Memory B cell (primary cell): ENCODE measurements at regions not wholly inside any gene's neighbourhood (a gene's known extent, or its start where the extent isn't known, plus 50 kb on each side); places are given as distances from the start of the nearest gene placed in this dataset.

ENCODE experiments used
- ATAC-seq: fragments of 150-1000 bp; cut with Tn5 transposase; 2 replicates; pipeline ENCODE4 v1.10.0; 2021; ENCODE audit warnings: low read depth, mild to moderate bottlenecking, moderate library complexity
- DNase-seq, 2 donors: peaks; one replicate each; pipeline ENCODE4 v3.0.0; 2022; ENCODE audit warnings: low spot score in 2 of 2
- H3K27ac Mint-ChIP-seq: one replicate; pipeline ENCODE4 v1.8.0; 2022; ENCODE audit warnings: mild to moderate bottlenecking, moderate library complexity, mixed read lengths
- H3K27me3 Mint-ChIP-seq: one replicate; pipeline ENCODE4 v1.8.0; 2022; ENCODE audit warnings: mixed read lengths
- H3K36me3 Mint-ChIP-seq: one replicate; pipeline ENCODE4 v1.8.0; 2022; ENCODE audit warnings: mild to moderate bottlenecking, mixed read lengths
- H3K4me1 Mint-ChIP-seq: one replicate; pipeline ENCODE4 v1.8.0; 2022; ENCODE audit warnings: mixed read lengths
- H3K4me3 Mint-ChIP-seq: one replicate; pipeline ENCODE4 v1.8.0; 2022; ENCODE audit warnings: mild to moderate bottlenecking, moderate library complexity, mixed read lengths
- H3K9me3 Mint-ChIP-seq: one replicate; pipeline ENCODE4 v1.8.0; 2022; ENCODE audit warnings: mixed read lengths

DNA sequence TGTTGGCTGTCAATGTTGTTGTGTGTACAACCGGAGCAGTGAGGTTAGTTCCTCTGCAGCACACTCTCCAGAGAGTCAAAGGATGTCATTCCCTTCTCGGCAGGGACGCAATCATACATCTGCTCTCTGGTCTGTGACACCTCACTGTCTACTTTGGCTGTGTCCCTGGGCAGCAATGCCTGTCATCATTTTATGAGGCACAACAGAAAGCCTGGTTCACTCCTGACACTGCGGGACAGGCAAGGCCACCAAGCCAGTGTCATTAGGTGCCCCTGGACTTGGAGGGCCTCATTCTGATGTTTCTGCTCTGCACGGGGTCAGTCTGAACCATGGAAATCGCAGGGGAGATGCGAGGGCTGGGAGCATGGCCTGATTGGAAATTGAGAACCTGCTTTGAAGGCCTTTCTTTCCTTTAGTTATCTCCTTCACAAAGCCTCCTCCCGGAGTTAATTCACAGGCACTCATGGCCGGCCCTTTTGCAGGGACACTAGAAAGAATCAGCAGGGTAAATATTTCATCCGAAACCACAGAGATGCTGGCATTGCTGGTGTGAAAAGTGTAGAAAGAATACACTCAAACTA, 284.4 kb downstream of the ZNF536 start:
- no peak for DNase-seq
- Mint-ChIP-seq H3K27ac (no peak overlapping the region), H3K4me1 (no peaks in the 10 kb centered on the region), H3K36me3 (no peaks in the 10 kb centered on the region), H3K4me3 (no peak overlapping the region), H3K9me3 (peaks cover 4% of the 10 kb centered on the region), H3K27me3 (peaks cover 2% of the 10 kb centered on the region)
- no peak for ATAC-seq

GRCh38 chr19:30653646-30654386, 281.6 kb downstream of the ZNF536 start:
- no peak overlapping the region for H3K4me3 Mint-ChIP-seq
- H3K27ac Mint-ChIP-seq, result no peak overlapping the region
- no peak for ATAC-seq
- DNase-seq, result no peak
- peaks cover 5% of the 10 kb centered on the region for H3K27me3 Mint-ChIP-seq
- H3K4me1 Mint-ChIP-seq, result no peaks in the 10 kb centered on the region
- peaks cover 4% of the 10 kb centered on the region for H3K9me3 Mint-ChIP-seq
- no peaks in the 10 kb centered on the region for H3K36me3 Mint-ChIP-seq

DNA sequence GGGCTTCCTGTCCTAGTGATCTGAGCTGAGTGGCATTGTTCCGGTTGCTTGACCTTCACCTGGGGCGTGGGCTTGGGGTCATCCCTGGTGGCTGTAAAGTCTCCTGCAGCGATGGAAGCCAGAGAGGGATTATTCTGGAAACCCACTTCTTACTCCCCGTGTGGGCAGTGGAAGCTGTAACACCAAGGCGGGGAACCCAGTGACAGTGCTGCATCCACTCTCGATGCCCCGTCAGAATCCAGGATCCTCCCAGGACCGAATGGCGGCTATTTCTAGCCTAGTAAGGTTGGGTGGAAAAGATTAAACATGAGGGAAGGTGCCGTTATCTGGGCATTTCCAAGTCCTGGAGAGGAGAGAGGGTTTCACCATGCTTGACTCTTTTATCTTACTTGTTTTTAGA, 280.6 kb downstream of the ZNF536 start:
- Mint-ChIP-seq H3K4me3 (no peak overlapping the region), H3K27me3 (peaks cover 5% of the 10 kb centered on the region), H3K4me1 (no peaks in the 10 kb centered on the region), H3K9me3 (peaks cover 2% of the 10 kb centered on the region), H3K27ac (no peak overlapping the region), H3K36me3 (no peaks in the 10 kb centered on the region)
- ATAC-seq (no peak), DNase-seq (no peak)

DNA sequence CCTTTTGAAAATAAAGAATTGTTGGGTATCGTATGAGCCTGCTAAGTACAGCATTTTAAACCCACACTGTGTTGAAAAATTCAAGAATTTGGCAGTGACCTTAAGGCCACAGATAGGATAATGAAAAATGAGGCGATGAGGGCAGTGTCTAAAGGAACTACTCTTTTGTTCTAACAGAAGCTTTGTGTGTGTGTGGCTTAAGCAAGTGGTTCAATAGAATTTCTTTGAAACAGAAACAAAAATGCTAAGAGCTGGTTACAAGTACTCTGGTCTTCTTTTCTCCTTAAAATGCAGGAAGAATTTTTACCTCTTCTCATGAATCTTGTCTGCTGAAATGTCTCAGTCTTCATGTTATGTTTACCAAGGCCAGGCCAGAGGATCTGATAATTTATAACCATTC, 279.5 kb downstream of the ZNF536 start:
- Mint-ChIP-seq H3K36me3 (no peaks in the 10 kb centered on the region), H3K4me3 (no peak overlapping the region), H3K27ac (no peak overlapping the region), H3K4me1 (no peaks in the 10 kb centered on the region), H3K9me3 (no peaks in the 10 kb centered on the region), H3K27me3 (peaks cover 5% of the 10 kb centered on the region)
- DNase-seq (no peak), ATAC-seq (no peak)

- Mint-ChIP-seq H3K4me1 (no peaks in the 10 kb centered on the region), H3K36me3 (no peaks in the 10 kb centered on the region), H3K4me3 (no peak overlapping the region), H3K9me3 (peaks cover under 1% of the 10 kb centered on the region), H3K27me3 (peaks cover 3% of the 10 kb centered on the region), H3K27ac (no peak overlapping the region)
- ATAC-seq (no peak), DNase-seq (no peak)
Observed at GRCh38 chr19:30651066-30651465, 278.9 kb downstream of the ZNF536 start.

DNA sequence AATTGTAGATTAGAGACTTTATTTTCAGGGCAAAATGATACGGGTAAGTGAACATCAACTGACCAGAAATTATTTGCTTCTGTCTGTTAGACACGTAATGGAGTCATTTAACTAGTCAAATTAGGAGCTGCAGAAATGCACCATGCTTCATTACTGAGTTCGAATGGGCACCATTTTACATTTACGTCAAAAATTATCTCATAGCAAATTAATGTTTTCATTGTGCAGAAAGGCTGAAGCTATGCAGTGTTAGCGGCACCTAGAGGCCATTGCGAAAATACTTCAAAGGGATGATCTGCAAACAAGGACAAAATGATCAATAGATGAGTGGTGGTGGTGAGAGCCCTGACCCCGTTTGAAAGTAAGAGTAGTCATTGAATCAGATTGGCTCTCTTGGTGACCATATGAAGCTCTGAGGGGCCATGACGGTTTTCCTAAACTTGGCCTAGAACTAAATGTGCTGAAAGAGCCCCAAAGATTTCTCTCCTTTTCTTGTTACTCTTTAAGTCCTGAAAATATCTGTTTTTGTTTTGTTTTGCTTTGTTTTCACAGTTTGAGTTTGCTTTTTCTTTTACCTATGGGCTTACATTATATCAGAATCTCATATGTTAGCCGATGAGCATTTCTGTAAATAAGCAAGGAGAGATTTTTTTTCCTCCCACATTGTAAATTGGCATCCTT, 277.9 kb downstream of the ZNF536 start:
- Mint-ChIP-seq H3K4me3 (no peak overlapping the region), H3K27me3 (peaks cover 4% of the 10 kb centered on the region), H3K27ac (no peak overlapping the region), H3K4me1 (no peaks in the 10 kb centered on the region), H3K9me3 (peaks cover 3% of the 10 kb centered on the region), H3K36me3 (no peaks in the 10 kb centered on the region)
- ATAC-seq (no peak), DNase-seq (no peak)

DNA sequence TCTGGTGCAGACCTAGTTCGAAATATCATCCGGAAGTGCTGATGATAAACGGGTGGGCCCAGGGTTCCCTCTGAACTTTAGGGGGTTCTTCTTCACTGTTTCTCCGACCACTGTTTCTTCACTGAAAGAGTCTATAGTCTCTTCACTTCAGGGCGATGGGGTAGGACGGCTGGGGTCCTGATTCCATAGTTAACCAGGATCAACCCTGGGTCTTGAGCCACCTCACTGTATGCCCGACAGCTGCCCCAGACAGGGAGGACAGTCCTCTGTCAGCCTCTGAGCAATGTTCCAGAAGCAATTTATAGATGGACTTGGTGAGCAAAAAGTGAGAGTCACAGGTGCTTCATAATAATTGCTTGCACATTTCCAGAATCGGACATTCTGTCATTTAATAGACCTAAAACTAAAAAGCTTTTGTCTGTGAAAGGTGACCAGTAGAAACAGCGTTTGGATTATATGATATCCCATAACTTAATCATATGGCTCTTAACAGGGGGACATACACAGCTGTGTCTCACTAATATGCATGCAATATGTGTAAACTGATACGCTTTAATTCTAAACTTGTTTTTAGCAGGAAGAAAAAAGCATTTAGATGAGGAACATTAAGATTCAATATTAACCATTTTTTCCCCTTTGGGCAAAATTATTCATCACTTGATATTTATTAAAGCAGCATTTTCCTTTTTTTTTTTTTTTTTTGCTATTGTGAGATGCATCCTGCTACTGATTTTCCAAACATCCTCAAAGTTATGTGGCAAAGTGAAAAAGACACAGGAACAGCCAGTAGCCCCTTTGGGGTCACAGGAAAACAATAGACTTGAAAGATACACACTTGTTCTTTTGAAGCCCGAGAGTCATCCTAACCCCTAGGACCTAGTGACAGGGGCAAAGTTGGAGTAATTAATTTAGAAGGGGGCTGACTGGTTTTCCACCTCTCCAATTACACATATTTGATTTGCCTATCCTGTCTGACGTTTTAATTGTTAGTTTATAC, 277.0 kb downstream of the ZNF536 start:
- Mint-ChIP-seq H3K27me3 (peaks cover 4% of the 10 kb centered on the region), H3K27ac (no peak overlapping the region), H3K36me3 (no peaks in the 10 kb centered on the region), H3K9me3 (peaks cover 3% of the 10 kb centered on the region), H3K4me1 (no peaks in the 10 kb centered on the region), H3K4me3 (no peak overlapping the region)
- ATAC-seq (no peak), DNase-seq (no peak)

- H3K27ac Mint-ChIP-seq, result no peak overlapping the region
- H3K4me3 Mint-ChIP-seq, result no peak overlapping the region
Observed at GRCh38 chr19:30647891-30648720, 275.9 kb downstream of the ZNF536 start.

GRCh38 chr19:30646806-30647205, 274.6 kb downstream of the ZNF536 start:
- no peak for DNase-seq
- peaks cover 5% of the 10 kb centered on the region for H3K9me3 Mint-ChIP-seq
- no peak overlapping the region for H3K4me3 Mint-ChIP-seq
- no peaks in the 10 kb centered on the region for H3K36me3 Mint-ChIP-seq
- H3K4me1 Mint-ChIP-seq, result no peaks in the 10 kb centered on the region
- ATAC-seq, result no peak
- H3K27ac Mint-ChIP-seq, result no peak overlapping the region
- peaks cover 4% of the 10 kb centered on the region for H3K27me3 Mint-ChIP-seq

More at GRCh38 chr19:30647891-30648720, 275.9 kb downstream of the ZNF536 start:
- Mint-ChIP-seq H3K4me1 (no peaks in the 10 kb centered on the region), H3K36me3 (no peaks in the 10 kb centered on the region), H3K9me3 (peaks cover 5% of the 10 kb centered on the region), H3K27me3 (peaks cover 4% of the 10 kb centered on the region)
- DNase-seq, result no peak
- ATAC-seq, result no peak

- Mint-ChIP-seq H3K9me3 (peaks cover 5% of the 10 kb centered on the region), H3K27me3 (peaks cover 4% of the 10 kb centered on the region), H3K4me3 (no peak overlapping the region), H3K27ac (no peak overlapping the region), H3K4me1 (no peaks in the 10 kb centered on the region), H3K36me3 (no peaks in the 10 kb centered on the region)
- DNase-seq, result no peak
- no peak for ATAC-seq
Observed at GRCh38 chr19:30645946-30646577, 273.9 kb downstream of the ZNF536 start.

DNA sequence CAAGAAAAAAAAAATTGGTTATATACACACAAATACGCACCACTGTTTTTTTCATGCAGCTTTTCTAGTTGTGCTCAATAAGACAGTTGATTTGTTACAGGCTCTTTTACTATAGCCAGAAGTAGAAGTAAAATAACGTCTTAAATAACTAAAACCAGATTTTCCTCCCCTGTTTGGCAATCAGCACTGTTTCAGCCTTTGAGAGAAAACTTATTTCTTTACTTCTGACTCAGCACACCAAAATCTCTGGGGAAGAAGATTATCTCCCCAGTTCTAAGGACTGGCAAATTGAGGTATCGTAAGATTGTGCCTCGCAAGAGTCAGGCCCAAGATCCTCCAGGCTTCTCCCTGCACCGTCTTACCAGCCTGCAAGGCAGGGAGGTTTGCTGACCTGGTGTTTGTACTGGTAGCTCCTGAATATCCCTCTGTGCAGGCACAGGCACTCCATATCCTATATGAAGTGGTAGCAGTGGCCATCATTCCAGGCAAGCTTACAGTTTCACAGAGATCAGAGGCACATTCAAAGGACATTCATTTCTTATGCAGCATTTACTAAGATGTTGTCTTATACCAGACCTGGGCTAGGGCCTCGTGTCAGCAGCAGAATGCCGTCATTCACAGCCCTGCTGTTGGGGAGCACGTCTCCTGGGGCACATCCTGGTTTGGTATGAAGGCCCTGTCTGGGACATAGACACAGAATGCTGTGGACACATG, 268.2 kb downstream of the ZNF536 start:
- no peaks in the 10 kb centered on the region for H3K27me3 Mint-ChIP-seq
- H3K27ac Mint-ChIP-seq, result no peak overlapping the region
- peaks cover 3% of the 10 kb centered on the region for H3K9me3 Mint-ChIP-seq
- no peaks in the 10 kb centered on the region for H3K4me1 Mint-ChIP-seq
- ATAC-seq, result no peak
- no peak for DNase-seq
- H3K36me3 Mint-ChIP-seq, result no peaks in the 10 kb centered on the region
- no peak overlapping the region for H3K4me3 Mint-ChIP-seq

GRCh38 chr19:30638889-30639288, 266.7 kb downstream of the ZNF536 start:
- no peaks in the 10 kb centered on the region for H3K36me3 Mint-ChIP-seq
- no peaks in the 10 kb centered on the region for H3K4me1 Mint-ChIP-seq
- no peak overlapping the region for H3K4me3 Mint-ChIP-seq
- no peak for ATAC-seq
- peaks cover 2% of the 10 kb centered on the region for H3K9me3 Mint-ChIP-seq
- DNase-seq, result no peak
- no peaks in the 10 kb centered on the region for H3K27me3 Mint-ChIP-seq
- no peak overlapping the region for H3K27ac Mint-ChIP-seq
